ENCODE measurements at regions not wholly inside any gene's neighbourhood (a gene's known extent, or its start where the extent isn't known, plus 50 kb on each side); places are given as distances from the start of the nearest gene placed in this dataset.

DNA sequence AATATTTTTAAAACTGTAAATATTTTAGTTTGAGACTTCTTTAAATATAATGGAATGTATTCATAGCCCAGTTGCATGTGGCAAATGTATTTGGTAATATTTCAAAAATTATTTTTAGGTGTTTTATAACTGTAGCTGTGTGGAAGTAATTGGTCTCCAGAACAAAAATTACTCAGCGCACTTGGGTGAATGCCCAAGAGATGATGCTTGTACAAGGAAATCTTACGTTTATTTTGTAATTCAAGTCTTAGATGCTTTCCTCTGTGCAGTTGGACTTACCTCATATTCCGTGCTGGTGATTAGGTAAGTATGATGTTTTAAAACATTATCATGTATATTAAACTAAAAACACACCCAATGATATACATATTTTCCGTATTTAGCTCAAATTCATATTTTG lies 76.7 kb upstream of the SLCO1B1 start:
- H3K9me3 ChIP-seq (ENCODE audit: control insufficient read depth in 1 of 2, insufficient read depth in 1 of 2, low read length in 2 of 2): no peaks in the 10 kb centered on the region
- intact Hi-C loops (cut with DNase I, micrococcal nuclease): no loop called here
- no peaks in the 10 kb centered on the region for H3K27me3 Mint-ChIP-seq
- no peaks in the 10 kb centered on the region for H3K36me3 Mint-ChIP-seq (ENCODE audit: low read depth)
- no peaks in the 10 kb centered on the region for H3K4me1 ChIP-seq (ENCODE audit: insufficient read depth, low read length)
- H3K27me3 ChIP-seq (ENCODE audit: control insufficient read depth in 1 of 2, insufficient read depth in 2 of 2, low read length in 2 of 2): no peaks in the 10 kb centered on the region
- ChIA-PET CTCF (no interaction called here), POLR2A (no interaction called here)
- no peak overlapping the region for H3K4me3 ChIP-seq (ENCODE audit: low read length)
- no peak overlapping the region for H3K27ac ChIP-seq (ENCODE audit: low read depth in 1 of 2, low read length in 2 of 2)
- peaks cover 2% of the 10 kb centered on the region for H3K9me3 Mint-ChIP-seq
- ATAC-seq (ENCODE audit: poor library complexity): no peak
- no peak overlapping the region for H3K27ac Mint-ChIP-seq
- H3K36me3 ChIP-seq (ENCODE audit: insufficient read depth, low read length): no peaks in the 10 kb centered on the region
- no peaks in the 10 kb centered on the region for H3K4me1 Mint-ChIP-seq (ENCODE audit: low read depth)
- TF ChIP-seq, protein P1, sequence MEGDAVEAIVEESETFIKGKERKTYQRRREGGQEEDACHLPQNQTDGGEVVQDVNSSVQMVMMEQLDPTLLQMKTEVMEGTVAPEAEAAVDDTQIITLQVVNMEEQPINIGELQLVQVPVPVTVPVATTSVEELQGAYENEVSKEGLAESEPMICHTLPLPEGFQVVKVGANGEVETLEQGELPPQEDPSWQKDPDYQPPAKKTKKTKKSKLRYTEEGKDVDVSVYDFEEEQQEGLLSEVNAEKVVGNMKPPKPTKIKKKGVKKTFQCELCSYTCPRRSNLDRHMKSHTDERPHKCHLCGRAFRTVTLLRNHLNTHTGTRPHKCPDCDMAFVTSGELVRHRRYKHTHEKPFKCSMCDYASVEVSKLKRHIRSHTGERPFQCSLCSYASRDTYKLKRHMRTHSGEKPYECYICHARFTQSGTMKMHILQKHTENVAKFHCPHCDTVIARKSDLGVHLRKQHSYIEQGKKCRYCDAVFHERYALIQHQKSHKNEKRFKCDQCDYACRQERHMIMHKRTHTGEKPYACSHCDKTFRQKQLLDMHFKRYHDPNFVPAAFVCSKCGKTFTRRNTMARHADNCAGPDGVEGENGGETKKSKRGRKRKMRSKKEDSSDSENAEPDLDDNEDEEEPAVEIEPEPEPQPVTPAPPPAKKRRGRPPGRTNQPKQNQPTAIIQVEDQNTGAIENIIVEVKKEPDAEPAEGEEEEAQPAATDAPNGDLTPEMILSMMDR (IDR thresholded peaks at IDR 0.05): no peak
- DNase-seq: no peak
- H3K4me3 Mint-ChIP-seq: no peak overlapping the region

DNA sequence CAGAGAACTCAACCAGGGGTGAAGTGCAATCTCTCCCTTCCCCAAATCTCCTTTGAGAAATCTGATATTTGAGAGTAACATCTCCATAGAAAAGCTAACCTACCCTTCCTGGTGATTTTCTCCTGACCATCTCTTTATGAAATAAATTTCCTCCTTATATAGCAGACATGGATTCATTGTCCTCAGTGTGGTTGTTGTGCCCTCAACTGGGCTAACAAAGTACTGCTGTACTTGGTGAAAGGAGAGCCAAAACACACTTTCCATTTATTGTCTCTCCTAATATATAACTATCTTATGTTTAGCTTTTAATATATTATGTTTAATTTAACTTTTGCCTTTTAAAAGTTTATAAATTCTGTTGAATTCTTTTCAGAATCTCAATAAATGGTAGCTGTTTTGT lies 65.1 kb upstream of the SLCO1B1 start:
- Mint-ChIP-seq H3K4me3 (no peak overlapping the region), H3K36me3 (ENCODE audit: low read depth) (no peaks in the 10 kb centered on the region), H3K27me3 (no peaks in the 10 kb centered on the region), H3K9me3 (peaks cover 16% of the 10 kb centered on the region), H3K4me1 (ENCODE audit: low read depth) (no peaks in the 10 kb centered on the region), H3K27ac (no peak overlapping the region)
- no peaks in the 10 kb centered on the region for H3K4me1 ChIP-seq (ENCODE audit: insufficient read depth, low read length)
- DNase-seq (no peak), ATAC-seq (ENCODE audit: poor library complexity) (no peak)
- TF ChIP-seq, protein P1 (IDR thresholded peaks at IDR 0.05): no peak
- peaks cover 0 to 3% of the 10 kb centered on the region in 2 experiments for H3K9me3 ChIP-seq (ENCODE audit: control insufficient read depth in 1 of 2, insufficient read depth in 1 of 2, low read length in 2 of 2)
- POLR2A ChIA-PET: no interaction called here
- no peaks in the 10 kb centered on the region for H3K27me3 ChIP-seq (ENCODE audit: control insufficient read depth in 1 of 2, insufficient read depth in 2 of 2, low read length in 2 of 2)
- H3K4me3 ChIP-seq (ENCODE audit: low read length): no peak overlapping the region
- intact Hi-C loops (cut with DNase I, micrococcal nuclease): no loop called here
- H3K36me3 ChIP-seq (ENCODE audit: insufficient read depth, low read length): no peaks in the 10 kb centered on the region
- CTCF ChIA-PET: no interaction called here
- H3K27ac ChIP-seq (ENCODE audit: low read depth in 1 of 2, low read length in 2 of 2): no peak overlapping the region

DNA sequence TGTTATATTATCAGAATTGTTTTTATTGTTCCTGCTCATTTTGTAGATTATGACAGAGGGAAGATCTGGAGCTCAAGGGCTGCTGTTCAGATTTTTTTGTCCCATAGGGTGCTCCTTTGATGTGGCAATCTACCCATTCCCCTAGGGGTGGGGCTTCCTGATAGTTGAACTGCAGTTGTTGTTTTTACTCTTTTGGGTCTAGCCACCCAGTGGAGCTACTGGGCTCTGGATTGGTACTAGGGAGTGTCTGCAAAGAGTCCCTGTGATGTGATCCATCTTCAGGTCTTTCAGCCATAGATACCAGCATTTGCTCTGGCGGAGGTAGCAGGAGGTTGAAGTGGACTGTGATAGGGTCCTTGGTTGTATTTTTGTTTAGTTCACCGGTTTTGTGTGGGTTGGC lies 57.9 kb upstream of the SLCO1B1 start:
- intact Hi-C loops (cut with DNase I, micrococcal nuclease): no loop called here
- Mint-ChIP-seq H3K27me3 (no peaks in the 10 kb centered on the region), H3K27ac (no peak overlapping the region), H3K36me3 (ENCODE audit: low read depth) (no peaks in the 10 kb centered on the region), H3K4me1 (ENCODE audit: low read depth) (no peaks in the 10 kb centered on the region), H3K4me3 (no peak overlapping the region), H3K9me3 (peaks cover 12% of the 10 kb centered on the region)
- ATAC-seq (ENCODE audit: poor library complexity): no peak
- ChIA-PET POLR2A (no interaction called here), CTCF (no interaction called here)
- H3K4me1 ChIP-seq (ENCODE audit: insufficient read depth, low read length): no peaks in the 10 kb centered on the region
- no peaks in the 10 kb centered on the region for H3K36me3 ChIP-seq (ENCODE audit: insufficient read depth, low read length)
- TF ChIP-seq, protein P1 (IDR thresholded peaks at IDR 0.05): no peak
- peaks cover 0 to 6% of the 10 kb centered on the region in 2 experiments for H3K9me3 ChIP-seq (ENCODE audit: control insufficient read depth in 1 of 2, insufficient read depth in 1 of 2, low read length in 2 of 2)
- no peak overlapping the region for H3K4me3 ChIP-seq (ENCODE audit: low read length)
- DNase-seq: no peak
- H3K27me3 ChIP-seq (ENCODE audit: control insufficient read depth in 1 of 2, insufficient read depth in 2 of 2, low read length in 2 of 2): no peaks in the 10 kb centered on the region
- H3K27ac ChIP-seq (ENCODE audit: low read depth in 1 of 2, low read length in 2 of 2): no peak overlapping the region
